T-helper 1 cell treated with Interleukin-12 subunit alpha and Interleukin-12 subunit beta and Interleukin-4 antibody, amounts not matched to agents 30 μg/mL and 1 μg/mL, for 36 hours (primary cell): ENCODE measurements at regions not wholly inside any gene's neighbourhood (a gene's known extent, or its start where the extent isn't known, plus 50 kb on each side); places are given as distances from the start of the nearest gene placed in this dataset.

Experiments used
- H3K27ac Mint-ChIP-seq: one replicate; pipeline ENCODE4 v1.8.0; 2021; ENCODE audit warnings: mild to moderate bottlenecking, mixed read lengths
- H3K27me3 Mint-ChIP-seq: one replicate; pipeline ENCODE4 v1.8.0; 2021; ENCODE audit warnings: low read depth, mixed read lengths
- H3K36me3 Mint-ChIP-seq: one replicate; pipeline ENCODE4 v1.8.0; 2021; ENCODE audit warnings: low read depth, mixed read lengths
- H3K4me1 Mint-ChIP-seq: one replicate; pipeline ENCODE4 v1.8.0; 2021; ENCODE audit warnings: low read depth, mixed read lengths
- H3K4me3 Mint-ChIP-seq: one replicate; pipeline ENCODE4 v1.8.0; 2021; ENCODE audit warnings: mild to moderate bottlenecking, moderate library complexity, mixed read lengths
- H3K9me3 Mint-ChIP-seq: one replicate; pipeline ENCODE4 v1.8.0; 2021; ENCODE audit warnings: mixed read lengths

GRCh38 chr5:167453246-167454030 is 838.0 kb upstream of the WWC1 start:
- no peaks in the 10 kb centered on the region for H3K4me1 Mint-ChIP-seq
- no peak overlapping the region for H3K4me3 Mint-ChIP-seq
- no peaks in the 10 kb centered on the region for H3K27me3 Mint-ChIP-seq
- no peaks in the 10 kb centered on the region for H3K36me3 Mint-ChIP-seq
- no peaks in the 10 kb centered on the region for H3K9me3 Mint-ChIP-seq
- H3K27ac Mint-ChIP-seq = no peak overlapping the region

GRCh38 chr5:167458412-167458811 is 833.0 kb upstream of the WWC1 start:
- Mint-ChIP-seq H3K4me3 (no peak overlapping the region), H3K27ac (no peak overlapping the region), H3K36me3 (no peaks in the 10 kb centered on the region), H3K9me3 (peaks cover 4% of the 10 kb centered on the region), H3K27me3 (no peaks in the 10 kb centered on the region), H3K4me1 (no peaks in the 10 kb centered on the region)

DNA sequence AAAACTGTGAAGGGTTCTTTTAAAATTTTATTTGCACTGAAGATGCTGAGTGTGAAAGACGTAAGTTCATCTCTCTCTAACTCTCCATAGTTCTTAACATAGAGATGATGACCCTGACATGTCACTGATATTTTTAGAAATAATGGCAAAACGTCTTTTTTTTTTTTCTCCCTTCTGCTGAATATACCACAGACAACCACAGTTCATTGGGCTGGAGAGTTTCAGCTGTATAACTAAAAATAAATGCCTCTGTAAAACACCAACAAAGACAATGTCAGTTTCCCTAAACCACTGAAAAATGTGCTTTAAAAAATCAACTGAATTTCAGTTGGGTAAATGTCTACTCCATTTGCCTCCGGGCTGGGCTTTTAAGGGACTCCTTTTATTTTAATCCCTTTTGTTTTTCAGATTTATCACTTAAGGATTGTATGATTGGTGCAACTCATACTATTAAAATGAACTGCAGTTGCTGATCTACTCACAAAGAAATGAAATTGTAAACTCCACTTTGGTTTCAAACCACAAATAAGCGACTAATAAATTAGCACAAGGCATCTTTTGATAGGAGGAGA is 830.9 kb upstream of the WWC1 start:
- H3K27me3 Mint-ChIP-seq = no peaks in the 10 kb centered on the region

DNA sequence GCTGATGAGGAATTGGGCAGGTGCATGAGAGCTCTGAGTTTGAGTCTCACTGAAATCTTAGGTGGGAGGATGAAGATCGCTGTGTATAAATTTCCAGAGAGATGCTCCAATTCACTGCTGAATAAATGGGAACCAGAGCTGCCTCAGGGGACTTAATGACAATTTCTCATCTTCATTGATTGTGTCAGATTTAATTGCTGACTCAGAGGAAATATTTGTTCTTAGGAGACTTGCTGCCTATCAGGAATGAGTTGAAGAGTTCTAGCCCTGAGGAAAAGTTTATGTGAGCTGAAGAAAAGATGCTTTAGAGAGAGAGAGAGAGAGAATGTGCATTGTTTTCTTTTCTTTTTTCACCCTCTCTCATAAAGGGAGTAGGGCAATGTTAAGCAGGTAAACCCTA is 827.5 kb upstream of the WWC1 start:
- H3K27ac Mint-ChIP-seq = no peak overlapping the region
- no peaks in the 10 kb centered on the region for H3K36me3 Mint-ChIP-seq
- H3K4me3 Mint-ChIP-seq = no peak overlapping the region
- H3K4me1 Mint-ChIP-seq = no peaks in the 10 kb centered on the region
- H3K9me3 Mint-ChIP-seq = peaks cover 9% of the 10 kb centered on the region
- no peaks in the 10 kb centered on the region for H3K27me3 Mint-ChIP-seq

More for the DNA sequence above, 830.9 kb upstream of the WWC1 start:
- Mint-ChIP-seq H3K4me1 (no peaks in the 10 kb centered on the region), H3K9me3 (peaks cover 4% of the 10 kb centered on the region), H3K4me3 (no peak overlapping the region), H3K36me3 (no peaks in the 10 kb centered on the region), H3K27ac (no peak overlapping the region)

GRCh38 chr5:167466992-167467391 is 824.5 kb upstream of the WWC1 start:
- Mint-ChIP-seq H3K36me3 (no peaks in the 10 kb centered on the region), H3K4me1 (no peaks in the 10 kb centered on the region), H3K4me3 (no peak overlapping the region), H3K27ac (no peak overlapping the region), H3K27me3 (no peaks in the 10 kb centered on the region), H3K9me3 (peaks cover 9% of the 10 kb centered on the region)

- no peak overlapping the region for H3K27ac Mint-ChIP-seq
Observed at GRCh38 chr5:167472566-167473108, 818.8 kb upstream of the WWC1 start.

GRCh38 chr5:167478188-167478587 is 813.3 kb upstream of the WWC1 start:
- Mint-ChIP-seq H3K27ac (no peak overlapping the region), H3K27me3 (no peaks in the 10 kb centered on the region), H3K4me1 (no peaks in the 10 kb centered on the region), H3K4me3 (no peak overlapping the region), H3K9me3 (no peaks in the 10 kb centered on the region), H3K36me3 (no peaks in the 10 kb centered on the region)

More at GRCh38 chr5:167472566-167473108, 818.8 kb upstream of the WWC1 start:
- Mint-ChIP-seq H3K4me1 (no peaks in the 10 kb centered on the region), H3K9me3 (no peaks in the 10 kb centered on the region), H3K36me3 (no peaks in the 10 kb centered on the region), H3K27me3 (no peaks in the 10 kb centered on the region), H3K4me3 (no peak overlapping the region)

DNA sequence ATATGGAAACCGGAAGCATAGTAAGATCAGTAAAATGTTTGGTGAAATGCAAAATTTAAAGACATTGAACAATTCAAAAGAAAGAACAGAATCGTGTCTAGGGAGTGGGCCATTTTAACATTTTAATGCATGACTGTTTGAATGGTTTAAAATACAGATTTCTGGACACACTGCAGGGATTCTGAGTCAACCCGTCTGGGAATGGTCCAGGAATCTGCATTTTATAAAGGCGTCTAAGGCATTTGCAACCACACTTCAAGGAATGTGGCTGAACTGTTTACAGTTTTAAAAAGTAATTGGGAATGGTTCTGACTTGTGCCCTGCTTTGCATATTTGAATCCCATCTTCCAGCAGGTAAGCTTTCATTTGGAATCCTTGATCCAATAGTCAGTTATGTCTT is 811.7 kb upstream of the WWC1 start:
- Mint-ChIP-seq H3K36me3 (no peaks in the 10 kb centered on the region), H3K4me3 (no peak overlapping the region), H3K27me3 (no peaks in the 10 kb centered on the region), H3K9me3 (no peaks in the 10 kb centered on the region), H3K4me1 (no peaks in the 10 kb centered on the region), H3K27ac (no peak overlapping the region)

DNA sequence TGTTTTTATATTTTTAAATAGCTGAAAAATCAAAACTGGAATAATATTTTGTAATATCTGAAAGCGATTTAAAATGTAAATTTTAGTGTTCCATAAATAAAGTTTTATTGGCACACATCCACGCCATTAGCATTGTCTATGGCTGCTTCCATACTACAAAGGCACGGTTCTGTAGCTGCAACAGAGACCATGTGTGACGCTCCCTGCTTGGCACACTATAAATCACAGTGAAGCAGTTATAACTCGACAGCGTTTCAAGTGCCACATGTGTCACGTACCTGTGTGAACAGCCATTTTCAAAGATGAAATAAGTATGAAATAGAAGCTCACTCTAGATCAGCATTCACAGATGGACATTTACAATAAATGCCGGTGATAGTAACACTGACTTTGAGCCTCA is 810.1 kb upstream of the WWC1 start:
- no peaks in the 10 kb centered on the region for H3K9me3 Mint-ChIP-seq
- no peak overlapping the region for H3K27ac Mint-ChIP-seq
- no peaks in the 10 kb centered on the region for H3K36me3 Mint-ChIP-seq
- no peak overlapping the region for H3K4me3 Mint-ChIP-seq
- H3K27me3 Mint-ChIP-seq = no peaks in the 10 kb centered on the region
- no peaks in the 10 kb centered on the region for H3K4me1 Mint-ChIP-seq

GRCh38 chr5:167482555-167482954 is 808.9 kb upstream of the WWC1 start:
- Mint-ChIP-seq H3K27me3 (no peaks in the 10 kb centered on the region), H3K9me3 (no peaks in the 10 kb centered on the region), H3K36me3 (no peaks in the 10 kb centered on the region), H3K27ac (no peak overlapping the region), H3K4me1 (no peaks in the 10 kb centered on the region), H3K4me3 (no peak overlapping the region)

DNA sequence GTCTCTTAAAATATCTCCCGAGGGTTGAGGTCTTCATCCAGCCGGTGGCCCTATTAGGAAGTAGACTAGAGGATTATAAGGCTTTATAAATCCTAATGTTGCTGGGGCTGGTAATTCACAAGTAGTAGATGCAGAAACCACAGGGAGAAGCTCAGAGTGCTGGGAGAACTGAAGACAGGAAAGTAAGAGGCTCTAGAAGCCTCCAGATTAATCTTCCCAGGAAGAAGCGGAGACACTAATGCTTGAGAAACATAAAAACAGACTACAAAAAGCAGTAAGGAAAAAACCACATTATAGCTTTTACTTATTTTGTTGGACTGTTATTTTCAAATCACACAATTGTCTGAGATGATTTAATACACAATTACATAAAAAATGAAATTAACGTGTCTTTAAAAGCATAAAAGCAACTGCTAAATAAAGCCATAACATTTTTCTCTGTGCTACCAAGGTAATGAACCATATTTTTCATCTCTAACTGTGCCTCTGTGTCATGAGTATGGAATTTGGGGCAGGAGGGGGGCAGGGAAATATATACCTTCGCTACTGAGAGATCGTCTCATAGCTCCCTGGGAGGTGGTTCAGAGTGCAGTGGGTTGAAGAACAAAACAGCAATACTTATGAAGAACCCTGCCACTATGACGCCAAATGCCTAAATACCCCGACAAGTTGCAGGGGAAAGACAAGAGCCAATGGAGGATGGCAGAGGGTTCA is 806.2 kb upstream of the WWC1 start:
- Mint-ChIP-seq H3K9me3 (peaks cover 5% of the 10 kb centered on the region), H3K36me3 (no peaks in the 10 kb centered on the region), H3K4me3 (no peak overlapping the region), H3K27me3 (no peaks in the 10 kb centered on the region), H3K27ac (no peak overlapping the region), H3K4me1 (no peaks in the 10 kb centered on the region)

- no peaks in the 10 kb centered on the region for H3K27me3 Mint-ChIP-seq
- peaks cover 5% of the 10 kb centered on the region for H3K9me3 Mint-ChIP-seq
- no peaks in the 10 kb centered on the region for H3K4me1 Mint-ChIP-seq
- H3K4me3 Mint-ChIP-seq = no peak overlapping the region
- H3K27ac Mint-ChIP-seq = no peak overlapping the region
- no peaks in the 10 kb centered on the region for H3K36me3 Mint-ChIP-seq
Observed at GRCh38 chr5:167488371-167488770, 803.1 kb upstream of the WWC1 start.

- Mint-ChIP-seq H3K4me3 (no peak overlapping the region), H3K36me3 (no peaks in the 10 kb centered on the region), H3K27me3 (no peaks in the 10 kb centered on the region), H3K27ac (no peak overlapping the region), H3K4me1 (no peaks in the 10 kb centered on the region), H3K9me3 (peaks cover 5% of the 10 kb centered on the region)
Observed at GRCh38 chr5:167489202-167489601, 802.2 kb upstream of the WWC1 start.

- no peaks in the 10 kb centered on the region for H3K36me3 Mint-ChIP-seq
- no peaks in the 10 kb centered on the region for H3K4me1 Mint-ChIP-seq
- H3K9me3 Mint-ChIP-seq = no peaks in the 10 kb centered on the region
- H3K4me3 Mint-ChIP-seq = no peak overlapping the region
- no peaks in the 10 kb centered on the region for H3K27me3 Mint-ChIP-seq
- H3K27ac Mint-ChIP-seq = no peak overlapping the region
Observed at GRCh38 chr5:167503926-167504720, 787.3 kb upstream of the WWC1 start.
